Spinal cord (tissue), 9 donors: ENCODE measurements at regions not wholly inside any gene's neighbourhood (a gene's known extent, or its start where the extent isn't known, plus 50 kb on each side); places are given as distances from the start of the nearest gene placed in this dataset.
A peak's percentile ranks its signal among the peaks of the same experiment; 100 is the strongest.
"Not testable (repeated sequence)": the region's sequence is repeated elsewhere in the genome, so short reads cannot be mapped to it uniquely, and the experiment has no call there.

Experiments used
- DNase-seq, 6 donors: peaks; one replicate each; pipeline versions ENCODE4 v3.0.0 to v3.0.0-alpha.2; 2013 to 2015; ENCODE audit warnings: low spot score in 6 of 6, low read depth in 4 of 6
- H3K27ac ChIP-seq: one replicate; pipeline ENCODE4 v1.5.1; 2013; ENCODE audit warnings: low read depth, low read length, control low read depth
- H3K27me3 ChIP-seq: one replicate; pipeline ENCODE4 v1.6.1; 2013; ENCODE audit warnings: low read length; ENCODE audit not compliant: control insufficient read depth, insufficient read depth
- H3K36me3 ChIP-seq: one replicate; pipeline ENCODE4 v1.6.1; 2013; ENCODE audit warnings: low read length; ENCODE audit not compliant: control insufficient read depth, insufficient read depth
- H3K4me1 ChIP-seq: one replicate; pipeline ENCODE4 v1.6.1; 2013; ENCODE audit warnings: low read length; ENCODE audit not compliant: control insufficient read depth, insufficient read depth
- H3K4me3 ChIP-seq: one replicate; pipeline ENCODE4 v1.5.1; 2013; ENCODE audit warnings: low read depth, low read length, control low read depth
- H3K9me3 ChIP-seq: one replicate; pipeline ENCODE4 v1.6.1; 2013; ENCODE audit warnings: low read length; ENCODE audit not compliant: control insufficient read depth, insufficient read depth
- WGBS: methylation state at CpG from one replicate; pipeline ENCODE4 v1.1.5; 2013; ENCODE audit warnings: missing lambda C conversion rate; ENCODE audit not compliant: insufficient coverage; 5-methylcytosine and 5-hydroxymethylcytosine counted together
- donor health status: healthy.

- H3K9me3 ChIP-seq = no peaks in the 10 kb centered on the region
- H3K27me3 ChIP-seq = no peaks in the 10 kb centered on the region
- 88% methylated on average over 1 of the region's 4 CpGs for WGBS
- no peak overlapping the region for H3K4me3 ChIP-seq
- no peak for DNase-seq
- no peaks in the 10 kb centered on the region for H3K4me1 ChIP-seq
- H3K36me3 ChIP-seq = no peaks in the 10 kb centered on the region
- H3K27ac ChIP-seq = no peak overlapping the region
Measured at GRCh38 chr15:91356083-91356482, 256.0 kb downstream of the SV2B start.

GRCh38 chr15:91357011-91357410, 257.0 kb downstream of the SV2B start:
- H3K36me3 ChIP-seq = no peaks in the 10 kb centered on the region
- H3K4me1 ChIP-seq = no peaks in the 10 kb centered on the region
- H3K4me3 ChIP-seq = no peak overlapping the region
- H3K27ac ChIP-seq = no peak overlapping the region
- H3K27me3 ChIP-seq = no peaks in the 10 kb centered on the region
- DNase-seq = peak in 1 of 6 donors; percentile 21
- WGBS = 40% methylated on average over 1 of the region's 3 CpGs
- H3K9me3 ChIP-seq = no peaks in the 10 kb centered on the region

- peak in 2 of 6 donors; percentile 59 to 63 for DNase-seq
- 82% methylated on average over 7 of the region's 10 CpGs for WGBS
- H3K4me1 ChIP-seq = no peaks in the 10 kb centered on the region
- no peak overlapping the region for H3K27ac ChIP-seq
- no peaks in the 10 kb centered on the region for H3K9me3 ChIP-seq
- no peaks in the 10 kb centered on the region for H3K36me3 ChIP-seq
- H3K27me3 ChIP-seq = no peaks in the 10 kb centered on the region
- H3K4me3 ChIP-seq = no peak overlapping the region
Measured at GRCh38 chr15:91357486-91357885, 257.4 kb downstream of the SV2B start.

GRCh38 chr15:91358405-91358804, 258.3 kb downstream of the SV2B start:
- Histone ChIP-seq H3K9me3 (no peaks in the 10 kb centered on the region), H3K4me1 (no peaks in the 10 kb centered on the region), H3K4me3 (no peak overlapping the region), H3K36me3 (no peaks in the 10 kb centered on the region), H3K27me3 (no peaks in the 10 kb centered on the region), H3K27ac (no peak overlapping the region)
- DNase-seq = peak in 1 of 6 donors; percentile 33
- 90% methylated on average over 2 of the region's 3 CpGs for WGBS

- not testable (repeated sequence) for H3K4me1 ChIP-seq, H3K27me3 ChIP-seq, H3K9me3 ChIP-seq, DNase-seq, H3K27ac ChIP-seq, H3K4me3 ChIP-seq, H3K36me3 ChIP-seq
- WGBS = 20% methylated on average over 1 of the region's 3 CpGs
Measured at GRCh38 chr15:91361696-91362095, 261.6 kb downstream of the SV2B start.

GRCh38 chr15:91366111-91366510, 266.1 kb downstream of the SV2B start:
- H3K27me3 ChIP-seq = no peaks in the 10 kb centered on the region

GRCh38 chr15:91368611-91369010, 268.6 kb downstream of the SV2B start:
- Histone ChIP-seq H3K27ac (no peak overlapping the region), H3K36me3 (no peaks in the 10 kb centered on the region), H3K27me3 (no peaks in the 10 kb centered on the region), H3K4me3 (no peak overlapping the region), H3K4me1 (no peaks in the 10 kb centered on the region), H3K9me3 (peaks cover 4% of the 10 kb centered on the region)
- WGBS = 88% methylated on average over 4 of the region's 9 CpGs
- no peak for DNase-seq

More at GRCh38 chr15:91366111-91366510, 266.1 kb downstream of the SV2B start:
- WGBS = 92% methylated on average over 5 of the region's 6 CpGs
- H3K4me1 ChIP-seq = no peaks in the 10 kb centered on the region
- no peak for DNase-seq
- no peaks in the 10 kb centered on the region for H3K36me3 ChIP-seq
- peaks cover 1% of the 10 kb centered on the region for H3K9me3 ChIP-seq
- no peak overlapping the region for H3K27ac ChIP-seq
- H3K4me3 ChIP-seq = no peak overlapping the region

- Histone ChIP-seq H3K27me3 (no peaks in the 10 kb centered on the region), H3K27ac (no peak overlapping the region), H3K9me3 (peaks cover 4% of the 10 kb centered on the region), H3K4me3 (no peak overlapping the region), H3K4me1 (no peaks in the 10 kb centered on the region), H3K36me3 (no peaks in the 10 kb centered on the region)
- no peak for DNase-seq
- WGBS = 76% methylated on average over 4 of the region's 7 CpGs
Measured at GRCh38 chr15:91369823-91370222, 269.8 kb downstream of the SV2B start.

- H3K4me1 ChIP-seq, H3K36me3 ChIP-seq, H3K27ac ChIP-seq, H3K27me3 ChIP-seq, H3K4me3 ChIP-seq, DNase-seq, H3K9me3 ChIP-seq: not testable (repeated sequence)
- WGBS = no CpG with 5 or more reads among the region's 3 CpGs
Measured at GRCh38 chr15:91371345-91371744, 271.3 kb downstream of the SV2B start.

- 97% methylated on average over 3 of the region's 3 CpGs for WGBS
- no peak overlapping the region for H3K4me3 ChIP-seq
- peaks cover 4% of the 10 kb centered on the region for H3K9me3 ChIP-seq
- H3K27ac ChIP-seq = no peak overlapping the region
- no peak for DNase-seq
- no peaks in the 10 kb centered on the region for H3K36me3 ChIP-seq
- H3K27me3 ChIP-seq = no peaks in the 10 kb centered on the region
- no peaks in the 10 kb centered on the region for H3K4me1 ChIP-seq
Measured at GRCh38 chr15:91374336-91374735, 274.3 kb downstream of the SV2B start.
